ENCODE measurements at regions not wholly inside any gene's neighbourhood (a gene's known extent, or its start where the extent isn't known, plus 50 kb on each side); places are given as distances from the start of the nearest gene placed in this dataset.
"Not testable (repeated sequence)": the region's sequence is repeated elsewhere in the genome, so short reads cannot be mapped to it uniquely, and the experiment has no call there.

GRCh38 chr14:56351861-56352260 lies 227.7 kb upstream of the TMEM260 start:
- no peak for ATAC-seq

GRCh38 chr14:56352999-56353398 lies 226.6 kb upstream of the TMEM260 start:
- no peak for ATAC-seq

- no peak for ATAC-seq
Observed at GRCh38 chr14:56357428-56357827, 222.2 kb upstream of the TMEM260 start.

- ATAC-seq: no peak
Observed at GRCh38 chr14:56358275-56358674, 221.3 kb upstream of the TMEM260 start.

GRCh38 chr14:56358851-56359614 lies 220.6 kb upstream of the TMEM260 start:
- ATAC-seq: no peak

- ATAC-seq: not testable (repeated sequence)
Observed at GRCh38 chr14:56365663-56366062, 213.9 kb upstream of the TMEM260 start.

DNA sequence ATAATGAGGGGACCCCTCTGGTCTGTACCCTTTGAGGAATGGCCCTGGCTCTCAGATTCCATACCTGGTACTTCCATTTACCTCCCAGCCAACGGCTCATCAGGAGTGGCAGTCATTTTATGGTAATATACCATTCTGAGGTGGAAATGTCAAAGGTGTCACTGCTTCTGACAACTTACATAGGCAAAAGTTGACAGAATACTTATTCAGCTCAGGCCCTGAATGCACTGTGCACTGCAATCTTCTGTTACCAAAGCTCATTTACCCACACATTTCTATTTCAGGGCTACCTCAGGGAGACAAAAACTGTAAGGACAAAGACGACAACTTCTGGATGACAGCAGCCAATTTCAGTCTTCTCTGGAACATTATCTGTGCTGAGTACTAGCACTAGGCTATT lies 212.2 kb upstream of the TMEM260 start:
- no peak for ATAC-seq

DNA sequence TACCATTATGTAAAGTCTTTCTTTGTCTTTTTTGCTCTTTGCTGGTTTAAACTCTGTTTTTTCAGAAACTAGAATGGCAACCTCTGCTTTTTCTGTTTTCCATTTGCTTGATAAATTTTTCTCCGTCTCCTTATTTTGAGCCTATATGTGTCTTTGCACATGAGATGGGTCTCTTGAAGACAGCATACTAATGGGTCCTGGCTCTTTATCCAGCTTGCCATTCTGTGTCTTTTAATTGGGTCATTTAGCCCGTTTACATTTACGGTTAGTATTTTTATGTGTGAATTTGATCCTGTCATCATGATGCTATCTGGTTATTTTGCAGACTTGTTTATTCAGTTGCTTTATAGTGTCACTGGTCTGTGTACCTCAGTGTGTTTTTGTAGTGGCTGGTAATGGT lies 207.9 kb upstream of the TMEM260 start:
- ATAC-seq: no peak

GRCh38 chr14:56374421-56374820 lies 205.2 kb upstream of the TMEM260 start:
- no peak for ATAC-seq

DNA sequence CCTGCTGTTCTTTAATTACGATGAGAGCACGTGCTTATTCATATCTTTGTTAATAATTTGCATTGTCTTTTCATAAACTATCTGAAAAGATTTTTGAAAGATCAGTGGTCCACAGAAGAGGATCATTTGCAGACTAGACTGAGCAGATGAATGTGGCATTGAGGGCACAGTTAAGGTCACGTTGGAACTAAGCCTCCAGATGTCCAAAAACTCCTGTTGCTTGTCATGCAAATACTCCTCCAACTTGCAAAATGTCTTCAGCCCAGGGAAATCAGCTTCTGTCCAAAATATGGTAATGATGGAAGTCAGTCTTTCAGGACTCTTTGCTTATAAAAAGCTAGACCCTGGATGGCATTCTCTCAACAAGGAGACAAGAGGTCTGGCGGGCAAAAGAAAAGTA lies 201.6 kb upstream of the TMEM260 start:
- no peak for ATAC-seq

GRCh38 chr14:56378475-56378877 lies 201.1 kb upstream of the TMEM260 start:
- peak; percentile 84 for ATAC-seq

GRCh38 chr14:56379956-56380355 lies 199.6 kb upstream of the TMEM260 start:
- no peak for ATAC-seq

DNA sequence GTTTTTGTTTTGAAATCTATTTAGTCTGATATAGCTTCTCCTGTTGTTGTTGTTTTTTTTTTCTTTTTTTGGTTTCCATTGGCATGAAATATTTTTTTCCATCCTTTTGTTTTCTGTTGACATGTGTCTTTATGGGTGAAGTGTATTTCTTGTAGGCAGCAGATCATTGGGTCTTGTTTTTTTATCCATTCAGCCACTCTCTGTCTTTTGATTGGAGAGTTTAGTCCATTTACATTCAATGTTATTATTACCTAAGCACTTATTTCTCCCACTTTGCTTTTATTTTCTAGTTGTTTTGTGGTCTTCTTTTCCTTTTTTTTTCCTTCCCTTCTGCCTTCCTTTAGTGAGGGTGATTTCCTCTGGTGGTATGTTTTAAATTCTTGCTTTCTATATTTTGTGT lies 193.6 kb upstream of the TMEM260 start:
- ATAC-seq: no peak

DNA sequence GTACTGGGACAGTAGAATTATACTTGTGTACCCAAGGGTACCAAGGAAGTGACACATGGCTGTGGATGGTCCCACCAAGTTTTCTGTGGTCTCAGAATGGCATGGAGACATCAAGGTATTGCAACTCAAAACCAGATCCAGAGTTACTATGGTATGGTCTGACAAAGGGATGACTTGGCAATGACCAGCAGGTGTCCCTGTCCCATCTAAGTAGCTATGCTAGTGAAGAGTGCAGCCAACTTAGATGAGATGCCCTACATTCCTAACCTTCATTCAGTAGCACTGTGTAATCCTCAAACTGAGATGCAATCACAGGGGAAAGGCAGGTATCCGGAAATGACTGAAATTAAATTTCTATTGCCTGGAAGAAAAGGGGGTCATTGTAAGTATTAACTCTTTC lies 188.7 kb upstream of the TMEM260 start:
- ATAC-seq: peak; percentile 42

DNA sequence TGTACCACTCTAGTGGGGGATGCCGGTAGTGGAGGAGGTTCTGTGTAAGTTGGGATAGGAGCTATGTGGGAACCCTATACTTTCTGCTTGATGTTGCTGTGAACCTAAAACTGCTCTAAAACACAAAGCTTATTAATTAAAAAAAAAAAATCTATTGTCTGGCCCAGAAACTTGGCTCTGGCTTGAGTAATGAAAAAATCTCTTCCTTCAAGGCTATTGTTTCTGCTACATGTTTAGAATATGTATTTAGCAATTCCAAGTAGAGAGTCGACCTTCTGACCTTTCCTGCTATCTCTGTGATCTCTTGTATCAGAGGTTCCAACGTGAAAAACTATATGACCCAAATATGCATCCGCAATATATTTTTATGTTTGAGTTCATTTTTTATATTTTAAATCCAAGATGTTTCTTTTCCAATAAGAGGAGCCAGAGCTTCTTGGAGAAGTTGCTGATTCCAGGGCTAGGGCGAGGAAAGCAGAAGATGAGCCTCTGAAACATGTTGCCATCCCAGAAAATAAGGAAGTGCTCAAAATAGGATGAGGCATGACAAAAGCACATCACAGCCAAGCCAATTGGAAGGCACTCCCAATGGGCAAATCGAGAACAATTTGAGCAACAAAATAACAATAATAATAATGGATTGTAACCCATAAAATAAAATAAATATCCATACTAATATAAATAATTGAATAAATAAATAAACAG lies 184.6 kb upstream of the TMEM260 start:
- no peak for ATAC-seq

DNA sequence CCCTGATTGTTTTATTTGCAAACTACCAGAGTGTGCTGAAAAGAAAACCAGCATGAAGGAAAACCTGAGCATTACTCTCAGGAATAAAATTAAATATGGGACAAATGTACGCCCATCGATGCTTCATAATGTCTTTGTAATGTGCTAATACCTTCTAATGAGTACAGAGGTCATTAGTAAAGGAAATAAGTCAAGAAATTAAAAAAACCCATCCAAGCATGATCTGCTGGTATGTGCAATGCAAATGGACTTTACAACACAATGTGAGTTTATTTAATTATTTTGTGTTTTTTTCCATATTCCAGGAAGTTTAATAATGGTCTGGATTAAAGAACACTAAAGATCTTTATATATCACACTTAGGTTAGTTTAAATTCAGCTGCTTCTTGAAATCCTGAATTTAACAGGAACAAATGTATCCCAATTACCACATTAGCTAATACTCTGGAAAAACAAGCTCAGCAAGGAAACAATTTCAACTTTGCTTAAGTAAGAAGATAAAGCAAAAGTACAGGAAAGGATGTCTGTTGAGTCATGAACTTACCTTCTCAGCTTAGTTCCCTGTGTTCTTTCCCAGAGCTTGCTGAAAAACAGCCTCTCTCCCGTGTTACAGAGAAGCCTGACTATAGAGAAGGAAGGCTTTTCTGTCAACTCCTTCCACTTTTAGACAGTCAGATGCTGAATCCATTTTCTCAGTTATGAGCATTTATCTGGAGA lies 179.3 kb upstream of the TMEM260 start:
- peak; percentile 90 for ATAC-seq

- no peak for ATAC-seq
Observed at GRCh38 chr14:56412468-56413434, 166.8 kb upstream of the TMEM260 start.

GRCh38 chr14:56413721-56414120 lies 165.9 kb upstream of the TMEM260 start:
- no peak for ATAC-seq

DNA sequence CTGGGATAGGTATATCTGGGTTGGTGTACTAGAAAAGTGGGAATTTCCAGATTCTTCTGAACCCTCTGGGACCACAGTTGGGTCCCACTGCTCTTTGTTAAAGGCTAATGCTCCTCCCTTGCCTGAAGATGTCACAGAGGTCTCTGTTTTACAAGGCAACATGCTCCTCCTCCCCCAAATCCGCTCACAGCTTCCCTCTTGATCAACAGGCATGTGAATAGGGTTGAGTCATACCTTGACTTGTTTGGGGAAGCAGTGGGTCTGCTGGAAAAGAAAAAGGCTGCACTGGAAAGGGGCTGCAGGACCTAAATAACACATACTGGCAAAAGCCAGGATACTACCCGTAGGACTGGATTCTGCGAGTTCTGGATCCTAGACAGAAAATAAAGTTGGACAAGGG lies 165.4 kb upstream of the TMEM260 start:
- no peak for ATAC-seq

DNA sequence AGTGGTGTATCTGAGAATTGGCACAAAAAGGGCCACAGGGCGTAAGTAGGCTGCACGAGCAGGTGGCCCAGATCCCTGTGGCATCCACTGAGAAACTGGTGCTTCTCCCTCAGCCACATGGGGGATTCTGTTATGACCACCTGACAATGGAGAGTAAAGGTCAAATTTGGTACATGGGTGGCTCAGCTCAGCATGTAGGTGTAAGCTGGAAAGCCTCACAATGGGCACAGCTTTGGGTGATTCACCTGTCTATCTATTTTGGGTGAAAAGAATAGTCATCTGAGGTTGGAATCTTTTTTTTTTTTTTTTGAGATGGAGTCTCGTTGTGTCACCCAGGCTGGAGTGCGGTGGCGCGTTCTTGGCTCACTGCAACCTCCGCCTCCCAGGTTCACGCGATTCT lies 163.4 kb upstream of the TMEM260 start:
- no peak for ATAC-seq

DNA sequence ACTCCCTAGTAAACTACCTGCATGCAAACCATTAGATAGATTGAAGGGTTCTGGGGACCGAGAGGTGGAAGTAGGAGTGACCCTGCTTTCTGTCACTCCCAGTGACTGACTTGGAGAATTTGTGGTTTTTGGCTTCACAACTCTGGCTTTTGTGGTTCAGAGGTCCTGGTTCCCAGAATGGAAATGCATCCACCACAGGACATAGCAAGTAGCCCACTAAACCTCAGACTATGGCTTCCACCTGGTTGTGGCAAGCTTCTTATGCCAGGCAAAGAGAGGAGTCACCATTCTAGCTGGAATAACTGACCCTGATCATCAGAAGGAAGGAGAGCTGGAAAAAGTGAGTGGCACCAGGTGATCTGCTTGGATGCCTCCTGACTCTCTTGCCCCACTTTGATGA lies 162.4 kb upstream of the TMEM260 start:
- ATAC-seq: no peak

GRCh38 chr14:56419750-56420149 lies 159.8 kb upstream of the TMEM260 start:
- peak; percentile 42 for ATAC-seq
